Natural killer cell (primary cell): ENCODE measurements at regions not wholly inside any gene's neighbourhood (a gene's known extent, or its start where the extent isn't known, plus 50 kb on each side); places are given as distances from the start of the nearest gene placed in this dataset.

Experiments used
- ATAC-seq, 3 donors: fragments of 150-1000 bp in 2 of 3; fragments of 200-7000 bp in 1 of 3; cut with Tn5 transposase; 1 replicate in 1 of 3; 2 replicates in 2 of 3; pipeline ENCODE4 v1.10.0; 2021; ENCODE audit warnings: mild to moderate bottlenecking in 2 of 3, moderate library complexity in 2 of 3
- DNase-seq, 2 donors: peaks; one replicate each; pipeline versions ENCODE4 v3.0.0 to v3.0.0-alpha.2; 2013 to 2021; ENCODE audit warnings: mixed read lengths in 1 of 2
- H3K27ac ChIP-seq: one replicate; pipeline ENCODE4 v1.5.1; 2013; ENCODE audit warnings: mild to moderate bottlenecking, low read length
- H3K27me3 ChIP-seq: one replicate; pipeline ENCODE4 v1.6.1; 2013; ENCODE audit warnings: low read length; ENCODE audit not compliant: control insufficient read depth, insufficient read depth
- H3K36me3 ChIP-seq: one replicate; pipeline ENCODE4 v1.6.1; 2013; ENCODE audit warnings: low read length; ENCODE audit not compliant: control insufficient read depth, insufficient read depth
- H3K4me1 ChIP-seq: one replicate; pipeline ENCODE4 v1.6.1; 2013; ENCODE audit warnings: low read length; ENCODE audit not compliant: control insufficient read depth, insufficient read depth
- H3K4me3 ChIP-seq: one replicate; pipeline ENCODE4 v1.5.1; 2013; ENCODE audit warnings: low read length
- H3K9me3 ChIP-seq: one replicate; pipeline ENCODE4 v1.6.1; 2013; ENCODE audit warnings: low read length; ENCODE audit not compliant: control insufficient read depth, insufficient read depth
- H3K27ac Mint-ChIP-seq, 2 donors: one replicate each; pipeline ENCODE4 v1.8.0; 2022; ENCODE audit warnings: mild to moderate bottlenecking in 2 of 2, mixed read lengths in 2 of 2, moderate library complexity in 1 of 2
- H3K27me3 Mint-ChIP-seq, 2 donors: one replicate each; pipeline ENCODE4 v1.8.0; 2022; ENCODE audit warnings: low read depth in 2 of 2, mixed read lengths in 2 of 2
- H3K36me3 Mint-ChIP-seq: one replicate; pipeline ENCODE4 v1.8.0; 2022; ENCODE audit warnings: mixed read lengths
- H3K4me1 Mint-ChIP-seq, 2 donors: one replicate each; pipeline ENCODE4 v1.8.0; 2022; ENCODE audit warnings: mixed read lengths in 2 of 2
- H3K4me3 Mint-ChIP-seq: one replicate; pipeline ENCODE4 v1.8.0; 2022; ENCODE audit warnings: mild to moderate bottlenecking, moderate library complexity, mixed read lengths
- H3K9me3 Mint-ChIP-seq, 2 donors: one replicate each; pipeline ENCODE4 v1.8.0; 2022; ENCODE audit warnings: mixed read lengths in 2 of 2
- CTCF ChIP-seq: fragments of 200-600 bp; IDR thresholded peaks from one replicate; pipeline ENCODE4 v1.8.0; 2022; ENCODE audit warnings: antibody characterized with exemption
- WGBS: methylation state at CpG from one replicate; pipeline ENCODE4 v1.1.7; 2013; ENCODE audit warnings: missing lambda C conversion rate; ENCODE audit not compliant: insufficient coverage; 5-methylcytosine and 5-hydroxymethylcytosine counted together
- intact Hi-C: fragments of 100-400 bp; cut with micrococcal nuclease; formaldehyde crosslinking; loops from one replicate; pipeline ENCODE4 v1.14.2; 2022

- no peaks in the 10 kb centered on the region for H3K36me3 Mint-ChIP-seq
- ATAC-seq: no peak
These were observed 192.2 kb downstream of the ZFP36L2 start for GRCh38 chr2:43034242-43034619.

GRCh38 chr2:43033466-43034241, 192.8 kb downstream of the ZFP36L2 start:
- intact Hi-C loops: no loop called here
- DNase-seq (no peak), ATAC-seq (no peak)
- Histone ChIP-seq H3K27me3 (no peaks in the 10 kb centered on the region), H3K36me3 (no peaks in the 10 kb centered on the region), H3K4me1 (peaks cover under 1% of the 10 kb centered on the region), H3K9me3 (no peaks in the 10 kb centered on the region), H3K27ac (no peak overlapping the region), H3K4me3 (no peak overlapping the region)
- no peaks in the 10 kb centered on the region for H3K9me3 Mint-ChIP-seq
- H3K27me3 Mint-ChIP-seq: no peaks in the 10 kb centered on the region
- TF ChIP-seq CTCF: no peak
- H3K4me1 Mint-ChIP-seq: no peaks in the 10 kb centered on the region
- no peak overlapping the region for H3K27ac Mint-ChIP-seq
- no peak overlapping the region for H3K4me3 Mint-ChIP-seq
- 94% methylated on average over 11 of the region's 13 CpGs for WGBS
- no peaks in the 10 kb centered on the region for H3K36me3 Mint-ChIP-seq

More at GRCh38 chr2:43034242-43034619, 192.2 kb downstream of the ZFP36L2 start:
- Histone ChIP-seq H3K36me3 (no peaks in the 10 kb centered on the region), H3K27me3 (no peaks in the 10 kb centered on the region), H3K27ac (no peak overlapping the region), H3K4me1 (peaks cover 3% of the 10 kb centered on the region), H3K9me3 (no peaks in the 10 kb centered on the region), H3K4me3 (no peak overlapping the region)
- DNase-seq: no peak
- Mint-ChIP-seq H3K9me3 (no peaks in the 10 kb centered on the region), H3K4me3 (no peak overlapping the region), H3K4me1 (no peaks in the 10 kb centered on the region), H3K27ac (no peak overlapping the region), H3K27me3 (no peaks in the 10 kb centered on the region)
- intact Hi-C loops: no loop called here
- TF ChIP-seq CTCF: no peak
- 92% methylated on average over 2 of the region's 2 CpGs for WGBS

GRCh38 chr2:43033016-43033270, 193.5 kb downstream of the ZFP36L2 start:
- Mint-ChIP-seq H3K4me1 (peaks cover 2% of the 10 kb centered on the region in 2 donors), H3K9me3 (no peaks in the 10 kb centered on the region), H3K27me3 (no peaks in the 10 kb centered on the region), H3K27ac (no peak overlapping the region), H3K4me3 (no peak overlapping the region), H3K36me3 (no peaks in the 10 kb centered on the region)
- DNase-seq (no peak), ATAC-seq (no peak)
- Histone ChIP-seq H3K36me3 (no peaks in the 10 kb centered on the region), H3K27ac (no peak overlapping the region), H3K4me3 (no peak overlapping the region), H3K27me3 (no peaks in the 10 kb centered on the region), H3K9me3 (no peaks in the 10 kb centered on the region), H3K4me1 (peaks cover 8% of the 10 kb centered on the region)
- no peak for TF ChIP-seq CTCF
- 89% methylated on average over 7 of the region's 7 CpGs for WGBS
- intact Hi-C loops: no loop called here
